Thymus (tissue), 11 donors: ENCODE measurements at regions not wholly inside any gene's neighbourhood (a gene's known extent, or its start where the extent isn't known, plus 50 kb on each side); places are given as distances from the start of the nearest gene placed in this dataset.

Experiments
- DNase-seq, 9 donors: peaks; one replicate each; pipeline ENCODE4 v3.0.0-alpha.2; 2013; ENCODE audit warnings: low spot score in 9 of 9, low read depth in 6 of 9, missing footprints in 1 of 9
- H3K27ac ChIP-seq, 2 donors: one replicate each; pipeline ENCODE4 v1.5.1; 2013; ENCODE audit warnings: control low read depth in 1 of 2, low read depth in 1 of 2, low read length in 1 of 2, mild to moderate bottlenecking in 1 of 2, moderate library complexity in 1 of 2
- H3K27me3 ChIP-seq, 2 donors: one replicate each; pipeline ENCODE4 v1.5.1; 2013; ENCODE audit warnings: low read length in 1 of 2; ENCODE audit not compliant: control insufficient read depth in 2 of 2, insufficient read depth in 1 of 2
- H3K36me3 ChIP-seq, 2 donors: one replicate each; pipeline ENCODE4 v1.5.1; 2013; ENCODE audit warnings: low read length in 1 of 2, mild to moderate bottlenecking in 1 of 2, moderate library complexity in 1 of 2; ENCODE audit not compliant: control insufficient read depth in 2 of 2, insufficient read depth in 2 of 2
- H3K4me1 ChIP-seq, 2 donors: one replicate each; pipeline ENCODE4 v1.5.1; 2013; ENCODE audit warnings: low read length in 2 of 2; ENCODE audit not compliant: control insufficient read depth in 2 of 2, insufficient read depth in 2 of 2
- H3K4me3 ChIP-seq, 2 donors: one replicate each; pipeline ENCODE4 v1.5.1; 2013; ENCODE audit warnings: low read length in 2 of 2, control low read depth in 1 of 2, mild to moderate bottlenecking in 1 of 2
- H3K9me3 ChIP-seq, 2 donors: one replicate each; pipeline ENCODE4 v1.5.1; 2013; ENCODE audit warnings: low read length in 1 of 2, mild to moderate bottlenecking in 1 of 2; ENCODE audit not compliant: control insufficient read depth in 2 of 2, insufficient read depth in 1 of 2
- WGBS: extraction: QIAGEN DNeasy Blood & Tissue Kit; methylation state at CpG from one replicate; pipeline ENCODE4 v1.1.7; 2013; 5-methylcytosine and 5-hydroxymethylcytosine counted together
- donor health status: healthy.

- Histone ChIP-seq H3K27me3 (no peaks in the 10 kb centered on the region), H3K36me3 (no peaks in the 10 kb centered on the region), H3K9me3 (no peaks in the 10 kb centered on the region), H3K4me1 (no peaks in the 10 kb centered on the region), H3K27ac (no peak overlapping the region), H3K4me3 (no peak overlapping the region)
- no peak for DNase-seq
- WGBS, result 97% methylated on average over 6 of the region's 6 CpGs
Measured at GRCh38 chr2:222795450-222796357, 65.1 kb upstream of the ACSL3 start.

- H3K4me3 ChIP-seq, result no peak overlapping the region
- H3K27me3 ChIP-seq, result no peaks in the 10 kb centered on the region
- H3K9me3 ChIP-seq, result no peaks in the 10 kb centered on the region
- 95% methylated on average over 5 of the region's 5 CpGs for WGBS
- no peaks in the 10 kb centered on the region for H3K36me3 ChIP-seq
- no peak overlapping the region for H3K27ac ChIP-seq
- no peaks in the 10 kb centered on the region for H3K4me1 ChIP-seq
- DNase-seq, result no peak
Measured at GRCh38 chr2:222796413-222797103, 64.3 kb upstream of the ACSL3 start.

DNA sequence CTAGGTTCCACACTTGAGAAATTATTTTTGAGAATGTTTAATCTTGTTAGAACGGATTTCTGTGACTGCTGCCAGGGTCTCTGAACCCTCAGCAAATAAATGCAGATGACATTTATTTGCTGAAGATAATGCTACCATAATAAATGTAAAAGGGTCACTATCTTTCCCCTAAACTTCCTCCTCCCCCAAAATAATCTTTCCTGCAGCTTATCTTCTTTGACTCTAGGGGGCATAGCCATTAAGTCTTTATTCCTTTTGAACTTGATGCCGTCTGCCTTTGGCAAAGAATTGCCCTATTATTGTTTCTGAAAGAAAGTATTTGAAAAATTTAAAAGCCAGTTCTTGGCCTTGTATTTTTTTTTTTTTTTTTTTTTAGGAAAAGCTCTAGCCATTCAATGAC lies 63.6 kb upstream of the ACSL3 start:
- no peak overlapping the region for H3K27ac ChIP-seq
- no peaks in the 10 kb centered on the region for H3K27me3 ChIP-seq
- no peaks in the 10 kb centered on the region for H3K9me3 ChIP-seq
- no peaks in the 10 kb centered on the region for H3K36me3 ChIP-seq
- H3K4me1 ChIP-seq, result no peaks in the 10 kb centered on the region
- no peak overlapping the region for H3K4me3 ChIP-seq
- 50% methylated on average over 2 of the region's 2 CpGs for WGBS
- peak in 1 of 9 donors; percentile 36 for DNase-seq

GRCh38 chr2:222797871-222798270 lies 63.0 kb upstream of the ACSL3 start:
- H3K4me1 ChIP-seq, result no peaks in the 10 kb centered on the region
- no peaks in the 10 kb centered on the region for H3K36me3 ChIP-seq
- no peak overlapping the region for H3K27ac ChIP-seq
- H3K9me3 ChIP-seq, result no peaks in the 10 kb centered on the region
- H3K27me3 ChIP-seq, result no peaks in the 10 kb centered on the region
- WGBS, result 94% methylated on average over 3 of the region's 3 CpGs
- no peak overlapping the region for H3K4me3 ChIP-seq
- no peak for DNase-seq

DNA sequence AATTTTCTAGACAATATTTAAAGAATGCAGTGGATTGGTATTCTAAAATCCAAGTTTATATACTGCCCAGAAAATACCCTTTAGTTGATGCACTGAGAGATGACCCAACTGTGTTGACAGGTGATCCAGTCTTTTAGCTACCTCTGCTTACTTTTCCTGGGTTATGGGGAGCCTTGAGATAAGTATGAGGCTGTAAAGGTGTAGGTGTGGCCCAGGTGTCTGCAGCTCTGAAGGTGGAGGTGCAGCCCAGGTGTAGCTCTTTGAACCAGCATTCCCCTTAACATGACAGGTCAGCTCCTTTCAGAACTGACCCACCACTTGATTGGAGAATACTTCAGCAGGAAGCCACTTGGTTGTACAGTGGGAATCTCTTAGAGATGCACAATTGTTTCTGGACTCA lies 62.3 kb upstream of the ACSL3 start:
- H3K4me1 ChIP-seq, result no peaks in the 10 kb centered on the region
- no peak overlapping the region for H3K4me3 ChIP-seq
- DNase-seq, result no peak
- no peak overlapping the region for H3K27ac ChIP-seq
- no peaks in the 10 kb centered on the region for H3K9me3 ChIP-seq
- H3K36me3 ChIP-seq, result no peaks in the 10 kb centered on the region
- H3K27me3 ChIP-seq, result no peaks in the 10 kb centered on the region

DNA sequence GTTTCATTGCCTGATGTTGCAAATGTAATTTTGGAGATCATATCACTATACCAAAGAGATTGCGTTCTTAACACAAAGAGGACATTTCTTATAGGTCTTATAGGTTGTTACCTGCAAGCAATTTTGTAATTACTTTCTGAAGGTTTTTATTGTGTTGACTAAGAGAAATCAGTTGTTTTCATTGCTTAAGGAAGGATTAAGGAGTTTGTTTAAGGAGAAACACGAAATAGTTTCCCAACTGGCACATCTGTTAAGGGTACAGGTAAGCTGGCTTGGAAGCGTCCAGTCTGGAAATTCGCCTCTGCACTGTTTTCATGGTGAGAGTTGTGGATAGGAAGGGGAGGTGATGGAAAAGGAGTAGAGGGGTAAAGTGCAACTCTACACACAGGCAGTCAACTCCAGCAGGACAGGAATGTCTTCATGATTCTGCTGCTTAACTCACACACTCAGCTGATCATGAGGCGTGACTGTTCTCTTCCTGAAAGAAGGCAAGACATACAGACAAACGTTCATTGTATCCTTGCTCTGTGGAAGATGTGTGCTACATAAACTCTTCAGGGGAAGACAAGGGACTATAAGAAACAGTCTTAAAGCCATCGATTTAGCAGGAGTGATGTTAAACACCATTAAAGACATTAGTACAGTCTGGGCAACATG lies 61.4 kb upstream of the ACSL3 start:
- Histone ChIP-seq H3K27ac (no peak overlapping the region), H3K4me3 (no peak overlapping the region), H3K36me3 (no peaks in the 10 kb centered on the region), H3K9me3 (no peaks in the 10 kb centered on the region), H3K27me3 (no peaks in the 10 kb centered on the region), H3K4me1 (no peaks in the 10 kb centered on the region)
- no peak for DNase-seq
- 97% methylated on average over 7 of the region's 7 CpGs for WGBS

- Histone ChIP-seq H3K9me3 (no peaks in the 10 kb centered on the region), H3K36me3 (no peaks in the 10 kb centered on the region), H3K4me3 (no peak overlapping the region), H3K4me1 (no peaks in the 10 kb centered on the region), H3K27ac (no peak overlapping the region), H3K27me3 (no peaks in the 10 kb centered on the region)
- DNase-seq, result no peak
- 91% methylated on average over 5 of the region's 5 CpGs for WGBS
Measured at GRCh38 chr2:222802514-222803196, 58.2 kb upstream of the ACSL3 start.

- 95% methylated on average over 2 of the region's 2 CpGs for WGBS
- H3K9me3 ChIP-seq, result no peaks in the 10 kb centered on the region
- no peaks in the 10 kb centered on the region for H3K4me1 ChIP-seq
Measured at GRCh38 chr2:222804351-222804750, 56.5 kb upstream of the ACSL3 start.

More at GRCh38 chr2:222804351-222804750, 56.5 kb upstream of the ACSL3 start:
- no peak for DNase-seq
- Histone ChIP-seq H3K27ac (no peak overlapping the region), H3K36me3 (no peaks in the 10 kb centered on the region), H3K27me3 (no peaks in the 10 kb centered on the region), H3K4me3 (no peak overlapping the region)
